Testis (tissue), 2 donors: ENCODE measurements at regions not wholly inside any gene's neighbourhood (a gene's known extent, or its start where the extent isn't known, plus 50 kb on each side); places are given as distances from the start of the nearest gene placed in this dataset.

Experiments used
- POLR2A ChIP-seq: fragments of 450-650 bp; IDR thresholded peaks from one replicate; pipeline ENCODE4 v1.6.1; 2017; ENCODE audit warnings: antibody characterized with exemption, mild to moderate bottlenecking, moderate library complexity
- TF ChIP-seq, protein P1 (sequence below), 3 experiments: fragments of 450-650 bp in 2 of 3; fragments of 200-600 bp in 1 of 3; sonication (generic) in 1 of 3; IDR thresholded peaks; one replicate each; pipeline ENCODE4 v1.5.1; 2016 to 2019; ENCODE audit warnings: antibody characterized with exemption in 3 of 3, mild to moderate bottlenecking in 2 of 3, moderate library complexity in 1 of 3

DNA sequence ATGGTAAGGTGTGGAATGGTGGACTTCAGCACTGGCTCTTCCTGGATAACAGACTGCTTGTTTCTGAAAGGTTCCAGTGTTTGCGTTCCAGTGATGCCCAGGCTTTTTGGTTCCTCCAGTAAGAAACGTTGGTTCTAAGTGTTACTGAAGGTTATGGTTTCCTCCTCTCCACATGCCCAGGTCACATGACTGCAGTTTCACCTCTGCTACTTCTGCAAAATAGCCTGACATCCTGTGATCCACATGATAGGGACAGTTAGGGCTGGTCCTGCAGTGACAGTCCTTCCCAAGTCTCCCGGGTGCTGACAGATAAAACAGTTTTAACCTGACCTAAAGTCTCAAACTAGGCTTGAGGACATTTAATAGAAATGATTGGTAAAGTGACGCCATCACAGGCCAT is 132.2 kb upstream of the CST7 start:
- TF ChIP-seq, protein P1, sequence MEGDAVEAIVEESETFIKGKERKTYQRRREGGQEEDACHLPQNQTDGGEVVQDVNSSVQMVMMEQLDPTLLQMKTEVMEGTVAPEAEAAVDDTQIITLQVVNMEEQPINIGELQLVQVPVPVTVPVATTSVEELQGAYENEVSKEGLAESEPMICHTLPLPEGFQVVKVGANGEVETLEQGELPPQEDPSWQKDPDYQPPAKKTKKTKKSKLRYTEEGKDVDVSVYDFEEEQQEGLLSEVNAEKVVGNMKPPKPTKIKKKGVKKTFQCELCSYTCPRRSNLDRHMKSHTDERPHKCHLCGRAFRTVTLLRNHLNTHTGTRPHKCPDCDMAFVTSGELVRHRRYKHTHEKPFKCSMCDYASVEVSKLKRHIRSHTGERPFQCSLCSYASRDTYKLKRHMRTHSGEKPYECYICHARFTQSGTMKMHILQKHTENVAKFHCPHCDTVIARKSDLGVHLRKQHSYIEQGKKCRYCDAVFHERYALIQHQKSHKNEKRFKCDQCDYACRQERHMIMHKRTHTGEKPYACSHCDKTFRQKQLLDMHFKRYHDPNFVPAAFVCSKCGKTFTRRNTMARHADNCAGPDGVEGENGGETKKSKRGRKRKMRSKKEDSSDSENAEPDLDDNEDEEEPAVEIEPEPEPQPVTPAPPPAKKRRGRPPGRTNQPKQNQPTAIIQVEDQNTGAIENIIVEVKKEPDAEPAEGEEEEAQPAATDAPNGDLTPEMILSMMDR (IDR thresholded peaks at IDR 0.05): no peak
- no peak for TF ChIP-seq POLR2A
